ENCODE measurements at regions not wholly inside any gene's neighbourhood (a gene's known extent, or its start where the extent isn't known, plus 50 kb on each side); places are given as distances from the start of the nearest gene placed in this dataset.

DNA sequence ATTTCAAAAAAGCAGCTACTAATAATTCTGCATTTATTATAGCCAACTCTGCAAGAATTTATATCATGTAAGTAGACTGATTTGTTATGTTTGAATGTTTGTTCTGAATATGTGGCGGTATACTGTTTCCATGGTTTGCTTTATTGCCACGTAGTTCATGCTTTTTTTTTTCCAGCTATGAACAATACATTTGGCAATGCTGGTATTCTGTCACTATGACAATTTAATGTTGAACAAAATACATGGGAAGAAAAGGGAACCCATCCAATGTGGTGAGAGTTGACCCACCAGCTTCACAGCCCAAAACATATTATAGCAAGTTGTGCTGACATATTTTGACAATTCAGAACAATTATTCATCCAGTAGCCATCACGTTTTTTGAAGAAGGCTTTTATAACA is 145.6 kb downstream of the CCDC71L start:
- TF ChIP-seq, protein P1, sequence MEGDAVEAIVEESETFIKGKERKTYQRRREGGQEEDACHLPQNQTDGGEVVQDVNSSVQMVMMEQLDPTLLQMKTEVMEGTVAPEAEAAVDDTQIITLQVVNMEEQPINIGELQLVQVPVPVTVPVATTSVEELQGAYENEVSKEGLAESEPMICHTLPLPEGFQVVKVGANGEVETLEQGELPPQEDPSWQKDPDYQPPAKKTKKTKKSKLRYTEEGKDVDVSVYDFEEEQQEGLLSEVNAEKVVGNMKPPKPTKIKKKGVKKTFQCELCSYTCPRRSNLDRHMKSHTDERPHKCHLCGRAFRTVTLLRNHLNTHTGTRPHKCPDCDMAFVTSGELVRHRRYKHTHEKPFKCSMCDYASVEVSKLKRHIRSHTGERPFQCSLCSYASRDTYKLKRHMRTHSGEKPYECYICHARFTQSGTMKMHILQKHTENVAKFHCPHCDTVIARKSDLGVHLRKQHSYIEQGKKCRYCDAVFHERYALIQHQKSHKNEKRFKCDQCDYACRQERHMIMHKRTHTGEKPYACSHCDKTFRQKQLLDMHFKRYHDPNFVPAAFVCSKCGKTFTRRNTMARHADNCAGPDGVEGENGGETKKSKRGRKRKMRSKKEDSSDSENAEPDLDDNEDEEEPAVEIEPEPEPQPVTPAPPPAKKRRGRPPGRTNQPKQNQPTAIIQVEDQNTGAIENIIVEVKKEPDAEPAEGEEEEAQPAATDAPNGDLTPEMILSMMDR (conservative IDR thresholded peaks at IDR 0.05) = no peak

GRCh38 chr7:106514881-106515280 is 146.1 kb downstream of the CCDC71L start:
- TF ChIP-seq, protein P1 (conservative IDR thresholded peaks at IDR 0.05) = no peak
- no peak overlapping the region for H3K27ac ChIP-seq

More for the DNA sequence above, 145.6 kb downstream of the CCDC71L start:
- no peak overlapping the region for H3K27ac ChIP-seq

DNA sequence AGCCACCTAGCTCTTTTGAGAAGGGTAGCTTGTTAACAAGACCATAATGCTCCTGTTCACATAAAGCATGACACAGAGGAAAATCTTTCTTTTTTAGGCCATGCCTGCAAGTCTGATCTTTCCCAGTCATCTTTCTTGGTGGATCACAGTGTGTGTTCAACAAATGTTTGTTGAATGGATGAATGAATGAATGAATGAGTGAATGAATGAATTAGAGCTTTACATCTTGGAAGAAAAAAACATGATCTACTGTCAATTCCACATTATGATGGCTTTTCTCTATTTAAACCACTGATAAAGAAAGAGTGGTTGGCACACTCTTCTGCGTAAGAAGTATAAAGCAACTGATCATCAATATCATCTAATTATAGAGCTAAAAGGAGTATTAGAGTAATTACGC is 148.7 kb downstream of the CCDC71L start:
- no peak overlapping the region for H3K27ac ChIP-seq
- TF ChIP-seq, protein P1 (conservative IDR thresholded peaks at IDR 0.05) = no peak

GRCh38 chr7:106504645-106505044 is 156.3 kb downstream of the CCDC71L start:
- TF ChIP-seq, protein P1 (conservative IDR thresholded peaks at IDR 0.05) = no peak
- no peak overlapping the region for H3K27ac ChIP-seq

DNA sequence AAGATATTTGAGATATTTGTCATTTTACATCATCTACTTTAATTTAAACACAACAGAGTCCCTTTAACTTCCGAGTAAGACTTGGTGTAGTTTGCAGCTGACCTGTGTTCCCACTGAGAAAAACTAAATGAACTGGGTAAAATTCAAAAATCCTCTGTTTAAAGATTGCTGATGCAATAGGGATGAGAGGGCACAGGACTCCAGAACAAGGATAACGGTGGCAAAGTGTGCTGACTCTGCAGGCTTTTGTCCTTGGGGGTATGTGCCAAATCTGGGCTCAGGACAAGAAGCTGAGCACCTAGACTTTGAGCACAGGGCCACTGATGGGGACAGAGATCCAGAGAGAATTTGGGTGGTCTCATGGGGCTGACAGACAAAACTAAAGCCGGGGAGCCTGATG is 156.8 kb downstream of the CCDC71L start:
- TF ChIP-seq, protein P1 (conservative IDR thresholded peaks at IDR 0.05) = no peak
- no peak overlapping the region for H3K27ac ChIP-seq

GRCh38 chr7:106503626-106504025 is 157.3 kb downstream of the CCDC71L start:
- TF ChIP-seq, protein P1 (conservative IDR thresholded peaks at IDR 0.05) = no peak
- H3K27ac ChIP-seq = no peak overlapping the region

- no peak overlapping the region for H3K27ac ChIP-seq
- TF ChIP-seq, protein P1 (conservative IDR thresholded peaks at IDR 0.05) = no peak
Measured at GRCh38 chr7:106501605-106502580, 159.1 kb downstream of the CCDC71L start.
